HK-2 (cell line): ENCODE measurements at regions not wholly inside any gene's neighbourhood (a gene's known extent, or its start where the extent isn't known, plus 50 kb on each side); places are given as distances from the start of the nearest gene placed in this dataset.
"Not testable (repeated sequence)": the region's sequence is repeated elsewhere in the genome, so short reads cannot be mapped to it uniquely, and the experiment has no call there.

Experiments used
- DNase-seq: peaks from one replicate; pipeline ENCODE4 v3.0.0-alpha.2; 2018; ENCODE audit not compliant: unreplicated experiment

DNA sequence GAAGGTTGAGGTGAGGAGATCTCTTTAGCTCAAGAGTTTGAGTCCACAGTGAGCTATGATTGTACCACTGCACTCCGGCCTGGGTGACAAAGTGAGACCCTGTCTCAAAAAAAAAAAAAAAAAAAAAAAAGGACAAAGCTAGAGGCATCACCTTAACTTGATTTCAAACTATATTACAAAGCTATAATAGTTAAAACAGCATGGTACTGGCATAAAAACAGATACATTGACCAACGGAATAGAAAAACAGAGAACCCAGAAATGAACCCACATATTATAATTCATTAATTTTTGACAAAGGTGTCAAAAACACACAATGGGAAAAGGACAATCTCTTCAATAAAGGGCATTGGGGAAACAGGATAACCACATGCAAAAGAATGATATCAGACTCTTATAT is 50.8 kb upstream of the MBOAT1 start:
- no peak for DNase-seq

GRCh38 chr6:20265842-20266241 is 53.6 kb upstream of the MBOAT1 start:
- DNase-seq: no peak

DNA sequence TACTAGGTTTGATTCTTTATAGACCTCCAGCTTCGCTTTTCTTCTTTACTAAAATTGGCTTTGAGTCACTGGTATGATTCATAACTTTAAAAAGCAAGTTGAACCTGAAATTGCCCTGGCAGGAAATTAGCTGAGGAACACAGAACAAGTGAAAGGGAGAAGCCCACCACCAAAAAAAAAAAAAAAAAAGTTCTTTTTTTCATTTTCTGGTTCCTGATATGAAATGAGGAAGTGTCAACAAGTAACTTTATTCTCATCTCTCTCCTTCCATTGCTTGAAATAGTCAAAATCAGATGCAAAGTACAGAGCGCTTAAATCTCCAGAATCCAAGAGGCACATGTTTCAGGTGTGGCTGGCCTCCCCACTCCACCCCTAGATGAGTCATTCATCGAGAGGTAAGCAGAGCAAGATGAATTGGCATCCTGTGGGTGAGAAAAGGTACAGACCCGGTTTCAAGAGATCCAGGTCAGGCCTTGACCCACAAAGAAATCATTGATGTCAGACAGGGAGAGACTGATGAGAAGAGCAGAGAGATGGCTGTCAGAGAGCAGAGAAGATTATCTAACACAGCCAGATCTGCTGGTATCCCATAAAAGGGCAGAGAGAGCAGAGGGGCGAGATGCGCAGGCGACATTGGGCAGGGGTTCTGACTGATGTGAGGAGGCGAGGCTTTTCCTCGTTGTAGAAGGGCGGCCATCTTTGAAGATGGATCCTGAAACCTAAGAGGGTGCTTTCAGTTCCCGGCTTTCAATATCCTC is 54.8 kb upstream of the MBOAT1 start:
- no peak for DNase-seq

DNA sequence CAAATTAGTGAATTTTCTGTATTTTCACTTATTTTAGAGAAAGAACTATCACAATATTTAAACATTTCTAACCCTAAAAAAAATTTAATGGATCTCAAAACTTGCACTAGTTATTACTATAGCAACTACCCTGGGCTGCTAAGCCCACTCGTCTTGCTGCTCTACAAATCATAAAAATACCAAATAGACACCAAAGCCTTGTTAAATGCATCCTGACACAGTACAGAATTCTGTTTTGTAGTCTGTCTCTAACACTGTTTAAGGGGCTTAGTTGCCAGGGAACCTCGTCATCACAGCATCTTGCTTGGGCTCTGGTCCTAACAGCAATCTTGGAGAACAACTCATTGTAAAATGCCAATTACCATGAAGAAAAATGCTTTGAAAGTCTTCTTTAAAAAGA is 56.9 kb upstream of the MBOAT1 start:
- DNase-seq: no peak

DNA sequence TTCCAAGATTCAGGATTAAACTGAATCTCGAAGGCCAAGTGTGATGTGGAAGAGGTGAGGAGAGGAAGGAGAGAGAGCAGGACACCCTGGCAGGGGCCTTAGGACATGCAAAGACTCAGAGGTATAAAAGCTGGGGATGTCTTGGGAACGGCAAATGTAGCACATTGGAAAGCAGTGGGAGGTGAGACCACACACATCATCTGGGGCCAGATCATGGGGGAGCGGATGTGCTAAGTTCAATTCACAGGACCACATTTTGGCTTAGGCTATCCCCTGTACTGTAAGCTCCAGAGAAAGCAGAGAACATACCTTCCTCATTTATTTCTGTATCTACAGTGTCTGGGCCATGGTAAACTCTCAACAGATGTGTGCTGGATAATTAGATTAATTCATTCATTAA is 59.5 kb upstream of the MBOAT1 start:
- no peak for DNase-seq

GRCh38 chr6:20274137-20274536 is 61.9 kb upstream of the MBOAT1 start:
- no peak for DNase-seq

DNA sequence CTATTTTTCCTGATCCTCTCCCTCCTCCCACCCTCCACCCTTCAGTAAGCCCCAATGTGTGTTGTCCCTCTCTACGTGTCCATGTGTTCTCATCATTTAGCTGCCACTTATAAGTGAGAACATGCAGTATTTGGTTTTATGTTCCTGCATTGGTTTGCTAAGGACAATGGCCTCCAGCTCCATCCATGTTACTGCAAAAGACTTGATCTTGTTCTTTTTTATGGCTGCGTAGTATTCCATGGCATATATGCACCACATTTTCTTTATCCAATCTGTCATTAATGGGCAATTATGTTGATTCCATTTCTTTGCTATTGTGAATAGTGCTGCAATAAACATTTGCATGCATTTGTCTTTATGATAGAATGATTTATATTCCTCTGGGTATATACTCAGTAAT is 63.6 kb upstream of the MBOAT1 start:
- DNase-seq: not testable (repeated sequence)

GRCh38 chr6:20277724-20278123 is 65.5 kb upstream of the MBOAT1 start:
- not testable (repeated sequence) for DNase-seq

- DNase-seq: no peak
These were observed 66.8 kb upstream of the MBOAT1 start for GRCh38 chr6:20279051-20279450.

DNA sequence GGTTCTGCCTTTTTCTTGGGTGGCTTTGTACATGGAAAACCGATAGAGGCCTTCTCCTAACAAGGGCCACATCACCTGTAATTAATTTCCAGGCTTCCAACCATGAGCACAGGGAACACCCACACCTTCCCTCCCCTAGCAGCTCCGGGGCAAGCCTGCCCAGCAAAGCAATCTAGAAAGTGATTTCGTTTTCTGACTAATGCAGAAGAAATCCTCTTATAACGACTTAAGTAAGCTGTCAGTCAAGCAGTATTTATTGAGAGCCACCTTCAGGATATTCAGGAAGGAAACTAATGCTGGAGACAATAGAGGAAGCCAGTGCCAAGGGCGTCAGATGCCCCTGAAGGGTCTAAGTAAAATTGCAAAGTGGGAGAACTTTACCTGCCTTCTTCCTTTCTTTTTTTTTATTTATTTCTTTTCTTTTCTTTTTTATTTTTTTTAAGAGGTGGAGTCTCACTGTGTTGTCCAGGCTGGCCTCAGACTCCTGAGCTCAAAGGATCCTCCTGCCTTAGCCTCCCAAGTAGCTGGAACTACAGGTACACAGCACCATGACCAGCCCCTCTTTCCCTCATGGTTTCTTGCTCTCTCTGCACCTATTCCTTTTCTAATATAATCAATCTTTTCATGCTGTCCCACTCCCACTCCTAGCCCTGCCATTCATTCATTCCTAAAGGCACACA is 67.5 kb upstream of the MBOAT1 start:
- no peak for DNase-seq

- no peak for DNase-seq
These were observed 68.0 kb upstream of the MBOAT1 start for GRCh38 chr6:20280288-20280621.

GRCh38 chr6:20284672-20285071 is 72.4 kb upstream of the MBOAT1 start:
- DNase-seq: no peak

DNA sequence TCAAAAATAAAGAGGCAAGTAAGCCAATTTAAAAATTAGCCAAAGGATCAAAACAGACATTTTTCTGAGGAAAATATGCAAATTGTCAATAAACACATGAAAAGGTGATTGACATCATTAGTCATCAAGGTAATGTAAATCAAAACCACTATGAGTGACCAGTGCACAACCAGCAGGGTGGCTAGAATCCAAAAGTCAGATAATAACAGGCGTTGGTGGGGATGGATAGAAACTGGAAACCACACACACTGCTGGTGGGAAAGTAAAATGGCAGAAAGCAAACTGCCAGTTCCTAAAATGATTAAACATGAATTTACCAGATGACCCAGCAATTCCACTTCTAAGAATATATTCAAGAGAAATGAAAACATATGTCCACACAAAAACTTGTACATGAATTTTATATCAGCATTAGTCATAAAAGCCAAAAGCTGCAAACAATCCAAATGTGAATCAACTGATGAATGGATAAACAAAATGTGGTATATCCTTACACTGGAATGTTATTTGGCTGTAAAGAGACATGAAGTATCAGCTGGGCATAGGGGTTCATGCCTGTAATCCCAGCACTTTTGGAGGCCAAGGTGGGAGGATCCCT is 74.8 kb upstream of the MBOAT1 start:
- DNase-seq: no peak

DNA sequence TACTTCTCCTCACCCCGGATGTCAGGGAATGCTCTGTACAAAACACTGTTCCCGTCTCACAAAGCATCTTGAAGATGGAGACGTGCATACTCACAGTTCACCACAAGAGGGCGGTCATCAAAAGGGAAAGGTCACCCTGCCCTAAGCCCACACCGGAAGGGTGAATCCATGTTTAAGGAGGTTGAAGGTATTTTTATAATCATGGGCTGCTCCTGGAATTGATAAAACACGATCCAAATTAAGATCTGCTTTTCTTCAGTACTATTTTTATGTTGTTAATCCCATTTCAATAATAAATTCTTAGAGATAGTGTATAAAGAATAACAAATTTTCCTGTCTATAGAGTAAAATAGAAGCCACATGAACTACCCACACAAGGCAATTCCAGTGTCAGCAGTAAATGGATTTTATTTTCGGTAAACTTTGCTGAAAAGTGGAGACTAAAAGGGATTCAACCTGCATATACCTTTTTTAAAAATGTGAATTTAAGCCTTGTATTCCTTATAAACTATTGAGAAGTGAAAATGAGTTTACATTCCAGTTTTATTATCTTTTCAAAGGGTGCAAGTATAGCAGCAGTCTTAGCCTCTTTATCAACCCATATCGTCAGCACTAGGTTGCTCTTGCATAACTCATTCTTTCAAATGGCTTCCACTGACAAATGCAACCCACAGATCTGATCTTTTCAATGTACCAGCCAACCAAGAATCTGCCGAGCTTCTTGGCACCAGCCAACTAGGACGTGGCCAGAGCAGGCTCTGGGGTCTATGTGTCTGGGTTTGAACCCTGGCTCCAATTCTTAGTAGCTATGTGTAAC is 79.7 kb upstream of the MBOAT1 start:
- DNase-seq: peak; percentile 76

- no peak for DNase-seq
These were observed 80.6 kb upstream of the MBOAT1 start for GRCh38 chr6:20292905-20293304.

DNA sequence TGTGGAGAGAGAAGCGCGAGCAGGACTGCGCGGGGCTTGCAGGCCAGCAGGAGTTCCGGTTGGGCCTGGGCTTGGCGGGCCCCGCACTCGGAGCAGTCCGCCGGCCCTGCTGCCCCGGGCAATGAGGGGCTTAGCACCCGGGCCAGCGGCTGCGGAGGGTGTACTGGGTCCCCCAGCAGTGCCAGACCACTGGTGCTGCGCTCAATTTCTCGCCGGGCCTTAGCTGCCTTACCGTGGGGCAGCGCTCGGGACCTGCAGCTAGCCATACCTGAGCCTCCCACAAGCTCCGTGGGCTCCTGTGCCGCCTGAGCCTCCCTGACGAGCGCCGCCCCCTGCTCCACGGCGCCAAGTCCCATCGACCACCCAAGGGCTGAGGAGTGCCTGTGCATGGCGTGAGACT is 89.0 kb upstream of the MBOAT1 start:
- no peak for DNase-seq

- no peak for DNase-seq
These were observed 89.9 kb upstream of the MBOAT1 start for GRCh38 chr6:20302168-20302567.

DNA sequence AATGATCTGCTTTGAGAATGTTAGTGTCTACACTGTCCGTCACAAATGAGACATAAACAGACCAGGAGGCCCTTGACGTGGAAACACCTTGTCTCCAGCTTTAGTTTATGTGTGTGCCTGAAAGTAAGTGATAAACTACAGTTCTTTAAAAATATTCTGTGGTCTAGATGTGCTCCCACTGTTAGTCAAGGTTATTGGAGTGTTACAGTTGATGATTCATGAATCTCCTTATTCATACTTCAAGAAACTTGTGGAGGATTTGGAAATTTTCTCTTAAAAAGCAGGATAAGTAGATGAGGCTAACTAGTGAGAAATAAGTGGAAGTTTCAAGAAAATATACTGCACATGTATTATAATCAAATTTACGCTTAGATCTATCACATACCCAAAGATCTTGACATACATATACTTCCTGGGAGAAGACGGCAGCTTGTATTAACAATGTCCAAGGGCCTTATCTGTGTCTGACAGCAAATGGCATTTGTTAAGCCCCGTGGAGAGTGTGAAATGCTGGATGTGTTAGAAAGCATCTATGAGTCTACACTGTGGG is 90.5 kb upstream of the MBOAT1 start:
- no peak for DNase-seq

DNA sequence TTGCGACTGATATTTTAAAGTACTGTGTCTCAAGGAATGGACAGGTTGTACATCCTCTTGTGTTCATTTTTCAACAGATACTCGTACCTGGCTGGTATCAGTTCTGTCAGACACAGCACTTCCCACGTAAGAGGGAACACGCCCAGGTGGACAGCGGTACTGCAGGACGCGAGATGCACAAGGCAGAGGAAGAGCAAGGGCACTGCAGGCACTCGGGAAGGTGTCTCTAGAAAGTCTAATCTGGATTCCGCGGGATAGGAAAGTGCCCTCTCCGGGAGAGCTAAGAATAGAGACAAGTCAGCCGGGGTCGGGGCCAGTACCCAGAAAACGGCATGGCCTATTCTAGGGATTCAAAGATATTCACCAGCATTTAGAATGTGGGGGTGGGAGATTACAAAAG is 94.2 kb upstream of the MBOAT1 start:
- DNase-seq: no peak

DNA sequence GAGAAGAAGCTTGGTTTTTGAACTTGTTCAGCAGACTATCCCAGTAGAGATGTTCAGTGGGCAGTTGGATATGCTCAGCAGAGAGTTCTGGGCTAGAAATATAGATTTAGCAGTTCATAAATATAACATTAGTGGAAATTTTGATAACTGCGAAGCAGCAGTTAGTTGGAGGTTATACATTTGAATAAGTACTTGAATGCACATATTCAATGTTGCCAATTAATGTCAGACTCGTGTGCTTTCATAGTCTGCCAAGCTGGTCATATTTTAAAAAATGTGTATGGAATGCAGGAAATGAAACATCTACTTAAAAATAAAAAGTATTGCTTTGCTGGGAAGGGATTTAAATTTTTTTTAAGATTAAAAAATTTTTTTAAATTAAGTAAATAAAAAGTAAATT is 92.5 kb upstream of the E2F3 start:
- DNase-seq: no peak

GRCh38 chr6:20310185-20310584 is 91.5 kb upstream of the E2F3 start:
- DNase-seq: no peak

DNA sequence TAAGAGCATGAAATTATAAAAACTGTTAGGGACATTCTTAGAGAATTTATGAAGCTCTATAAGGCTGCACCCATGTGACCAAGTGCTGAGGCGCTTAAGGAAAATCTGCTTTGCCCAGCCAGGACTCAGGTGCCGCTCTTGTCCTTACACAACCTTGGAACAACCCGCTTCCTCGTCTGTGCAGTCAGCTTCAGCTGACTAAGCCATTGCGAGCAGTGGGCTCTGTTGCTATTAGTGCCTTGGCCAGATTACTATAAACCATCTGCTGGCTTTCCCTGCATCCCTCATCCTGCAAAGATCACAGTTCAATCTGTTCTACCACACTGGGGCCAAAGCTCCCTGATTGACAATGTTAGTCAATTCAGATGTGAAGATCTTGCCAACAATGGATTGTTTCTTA is 89.1 kb upstream of the E2F3 start:
- DNase-seq: no peak
